ENCODE measurements at regions not wholly inside any gene's neighbourhood (a gene's known extent, or its start where the extent isn't known, plus 50 kb on each side); places are given as distances from the start of the nearest gene placed in this dataset.

DNA sequence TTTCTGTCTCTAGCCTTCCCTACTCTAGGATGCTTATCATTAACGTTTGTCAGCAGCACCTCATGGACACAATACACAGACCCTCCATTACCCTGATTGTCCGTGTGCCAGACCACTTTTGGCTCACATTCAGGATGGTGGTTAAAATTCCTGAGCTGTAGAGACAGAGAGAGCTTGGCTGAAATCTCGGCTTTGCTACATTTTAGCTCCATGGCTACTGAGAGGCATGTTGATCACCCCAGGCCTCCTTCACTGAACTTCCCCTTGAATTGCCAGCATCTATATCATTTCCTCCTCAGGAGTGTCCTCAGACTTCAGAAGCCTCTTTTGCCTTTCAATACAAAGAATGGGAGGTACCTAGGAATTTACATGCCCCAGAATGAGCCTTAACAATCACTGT lies 104.7 kb upstream of the ISL1 start:
- Histone ChIP-seq H3K36me3 (ENCODE audit: control insufficient read depth, insufficient read depth, low read length) (no peaks in the 10 kb centered on the region), H3K27ac (ENCODE audit: low read depth, low read length, severe bottlenecking) (peak overlapping the region; percentile 62), H3K9me3 (ENCODE audit: control insufficient read depth, low read length) (no peaks in the 10 kb centered on the region), H3K4me3 (ENCODE audit: extremely low read depth, insufficient read depth, low read length, poor library complexity, severe bottlenecking) (no peak overlapping the region), H3K4me1 (ENCODE audit: control insufficient read depth, insufficient read depth, low read length, poor library complexity, severe bottlenecking) (no peaks in the 10 kb centered on the region)
- 25 to 44% methylated on average over 2 of the region's 3 CpGs for WGBS, 2 experiments (ENCODE audit: insufficient coverage in 2 of 2)

DNA sequence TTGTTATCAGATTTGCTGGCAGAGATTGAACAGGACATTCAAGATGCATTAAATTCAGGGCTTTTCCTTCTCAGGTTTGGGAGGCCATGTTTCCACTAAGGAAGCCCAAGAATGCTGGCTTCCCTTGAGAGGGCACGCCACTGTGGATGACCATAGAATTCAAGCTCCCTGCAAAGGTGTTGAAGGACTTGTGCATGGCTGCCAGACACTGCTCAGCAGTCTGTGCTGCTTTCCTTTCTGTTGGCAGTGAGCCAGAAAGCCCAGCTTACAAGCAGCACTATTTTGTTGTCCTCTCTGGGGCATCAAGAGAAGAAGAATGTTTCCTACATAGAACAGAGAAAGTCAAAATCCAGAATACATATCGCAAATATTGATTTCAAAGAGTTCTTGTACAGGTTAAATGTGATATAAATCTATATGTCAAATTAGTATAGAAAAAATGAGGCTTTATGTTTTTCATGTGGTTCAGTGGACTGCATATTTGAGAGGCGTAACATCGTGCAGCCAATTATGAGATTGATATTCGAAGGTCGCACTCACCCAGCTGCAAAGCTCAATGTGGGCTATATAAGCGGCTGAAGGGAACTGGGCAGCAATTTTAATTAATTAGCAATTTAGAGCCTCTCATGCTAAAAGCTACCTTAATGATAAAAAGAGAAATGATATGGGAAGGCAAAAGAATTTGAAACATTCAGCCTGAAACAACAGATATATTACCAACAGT lies 103.1 kb upstream of the ISL1 start:
- no peaks in the 10 kb centered on the region for H3K36me3 ChIP-seq (ENCODE audit: control insufficient read depth, insufficient read depth, low read length)
- no peaks in the 10 kb centered on the region for H3K4me1 ChIP-seq (ENCODE audit: control insufficient read depth, insufficient read depth, low read length, poor library complexity, severe bottlenecking)
- no peaks in the 10 kb centered on the region for H3K9me3 ChIP-seq (ENCODE audit: control insufficient read depth, low read length)
- no peak overlapping the region for H3K27ac ChIP-seq (ENCODE audit: low read depth, low read length, severe bottlenecking)
- H3K4me3 ChIP-seq (ENCODE audit: extremely low read depth, insufficient read depth, low read length, poor library complexity, severe bottlenecking): no peak overlapping the region
- 82 to 94% methylated on average over 1 to 5 of the region's 7 CpGs for WGBS, 2 experiments (ENCODE audit: insufficient coverage in 2 of 2)

GRCh38 chr5:51286046-51286445 lies 97.2 kb upstream of the ISL1 start:
- WGBS, 2 experiments (ENCODE audit: insufficient coverage in 2 of 2): 86 to 93% methylated on average over 1 to 2 of the region's 4 CpGs
- no peak overlapping the region for H3K4me3 ChIP-seq (ENCODE audit: extremely low read depth, insufficient read depth, low read length, poor library complexity, severe bottlenecking)
- H3K36me3 ChIP-seq (ENCODE audit: control insufficient read depth, insufficient read depth, low read length): no peaks in the 10 kb centered on the region
- no peaks in the 10 kb centered on the region for H3K4me1 ChIP-seq (ENCODE audit: control insufficient read depth, insufficient read depth, low read length, poor library complexity, severe bottlenecking)
- no peaks in the 10 kb centered on the region for H3K9me3 ChIP-seq (ENCODE audit: control insufficient read depth, low read length)
- no peak overlapping the region for H3K27ac ChIP-seq (ENCODE audit: low read depth, low read length, severe bottlenecking)

- 77 to 93% methylated on average over 1 to 2 of the region's 2 CpGs for WGBS, 2 experiments (ENCODE audit: insufficient coverage in 2 of 2)
- no peak overlapping the region for H3K27ac ChIP-seq (ENCODE audit: low read depth, low read length, severe bottlenecking)
- H3K4me1 ChIP-seq (ENCODE audit: control insufficient read depth, insufficient read depth, low read length, poor library complexity, severe bottlenecking): no peaks in the 10 kb centered on the region
- H3K36me3 ChIP-seq (ENCODE audit: control insufficient read depth, insufficient read depth, low read length): no peaks in the 10 kb centered on the region
- H3K9me3 ChIP-seq (ENCODE audit: control insufficient read depth, low read length): no peaks in the 10 kb centered on the region
- H3K4me3 ChIP-seq (ENCODE audit: extremely low read depth, insufficient read depth, low read length, poor library complexity, severe bottlenecking): no peak overlapping the region
Observed at GRCh38 chr5:51302343-51302742, 80.9 kb upstream of the ISL1 start.

- H3K9me3 ChIP-seq (ENCODE audit: control insufficient read depth, low read length): no peaks in the 10 kb centered on the region
- no peak overlapping the region for H3K4me3 ChIP-seq (ENCODE audit: extremely low read depth, insufficient read depth, low read length, poor library complexity, severe bottlenecking)
- no peak overlapping the region for H3K27ac ChIP-seq (ENCODE audit: low read depth, low read length, severe bottlenecking)
- H3K4me1 ChIP-seq (ENCODE audit: control insufficient read depth, insufficient read depth, low read length, poor library complexity, severe bottlenecking): no peaks in the 10 kb centered on the region
- WGBS, 2 experiments (ENCODE audit: insufficient coverage in 2 of 2): no CpG with 5 or more reads among the region's 1 CpG
- H3K36me3 ChIP-seq (ENCODE audit: control insufficient read depth, insufficient read depth, low read length): no peaks in the 10 kb centered on the region
Observed at GRCh38 chr5:51326844-51327243, 56.4 kb upstream of the ISL1 start.
